ENCODE measurements at regions not wholly inside any gene's neighbourhood (a gene's known extent, or its start where the extent isn't known, plus 50 kb on each side); places are given as distances from the start of the nearest gene placed in this dataset.

DNA sequence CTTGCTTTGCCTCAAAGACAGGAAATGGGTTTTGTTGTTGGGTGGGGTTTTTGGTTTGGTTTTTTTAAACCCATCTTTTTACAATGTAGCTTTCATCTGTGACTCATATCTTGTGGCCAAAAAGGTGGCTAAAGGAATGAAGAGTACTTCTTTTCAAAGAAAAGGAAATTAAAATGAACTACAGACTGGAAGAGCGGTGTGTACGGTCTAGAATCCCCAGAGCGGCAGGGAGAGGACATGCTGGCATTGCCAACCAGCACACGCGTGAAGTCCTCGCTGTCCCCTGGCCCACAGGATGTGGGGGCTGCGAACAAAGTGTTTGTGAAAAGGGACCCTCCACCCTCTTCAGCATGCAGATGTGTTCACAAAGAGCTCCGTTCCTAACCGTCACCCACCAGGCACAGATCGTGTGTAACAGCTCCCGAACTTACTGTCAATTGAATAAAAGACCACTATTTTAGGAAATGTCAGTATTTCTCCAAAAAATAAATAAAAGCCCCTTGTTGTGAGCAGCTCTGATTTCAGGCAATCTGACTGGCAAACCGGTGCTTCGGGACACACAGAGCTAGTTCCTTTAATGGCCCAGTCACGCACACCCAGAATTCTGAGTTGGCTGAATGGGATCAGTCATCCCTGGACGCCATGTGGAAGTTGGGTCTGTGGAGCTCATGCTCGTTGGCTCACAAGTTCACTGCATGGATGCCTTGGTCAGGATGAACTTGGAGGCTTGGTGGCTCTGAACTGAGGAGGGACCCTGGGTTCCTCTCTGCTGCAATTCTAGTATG lies 602.9 kb downstream of the NPHP4 start:
- TF ChIP-seq CTCF (IDR thresholded peaks at IDR 0.05; ENCODE audit: borderline replicate concordance, extremely low read depth, low read length, poor library complexity, severe bottlenecking) (no peak), EZH2 (IDR thresholded peaks at IDR 0.05; ENCODE audit: borderline replicate concordance, low read depth, low read length, severe bottlenecking) (no peak)
